GM23338 (cell line): ENCODE measurements at regions not wholly inside any gene's neighbourhood (a gene's known extent, or its start where the extent isn't known, plus 50 kb on each side); places are given as distances from the start of the nearest gene placed in this dataset.
A peak's percentile ranks its signal among the peaks of the same experiment; 100 is the strongest.

Experiments used
- ATAC-seq: fragments of 200-7000 bp; cut with Tn5 transposase; 3 replicates; pipeline ENCODE4 v1.9.1; 2020
- DNase-seq: peaks from one replicate; pipeline ENCODE4 v3.0.0-alpha.2; 2015; ENCODE audit warnings: low spot score
- H2AFZ ChIP-seq: fragments of 200-600 bp; sonication (generic); 2 replicates; pipeline ENCODE4 v1.8.0; 2016; ENCODE audit warnings: antibody characterized with exemption, mild to moderate bottlenecking, moderate library complexity
- H3F3A ChIP-seq: fragments of 200-600 bp; sonication (generic); replicated peaks from 2 replicates; pipeline ENCODE4 v1.8.0; 2017; ENCODE audit warnings: antibody characterized with exemption, mixed run types, low read depth
- H3K27ac ChIP-seq: fragments of 200-600 bp; sonication (generic); 2 replicates; pipeline ENCODE4 v1.6.1; 2016; ENCODE audit warnings: low read depth
- H3K27me3 ChIP-seq: fragments of 200-600 bp; sonication (generic); 2 replicates; pipeline ENCODE4 v1.8.0; 2016; ENCODE audit warnings: mild to moderate bottlenecking, mixed run types, moderate library complexity; ENCODE audit not compliant: insufficient read depth
- H3K36me3 ChIP-seq: fragments of 200-600 bp; sonication (generic); 2 replicates; pipeline ENCODE4 v1.8.0; 2016; ENCODE audit warnings: mild to moderate bottlenecking; ENCODE audit not compliant: insufficient read depth
- H3K4me1 ChIP-seq: fragments of 200-600 bp; sonication (generic); 2 replicates; pipeline ENCODE4 v1.8.0; 2016; ENCODE audit warnings: mild to moderate bottlenecking, moderate library complexity; ENCODE audit not compliant: insufficient read depth
- H3K4me2 ChIP-seq: fragments of 200-600 bp; sonication (generic); 2 replicates; pipeline ENCODE4 v1.7.1; 2017; ENCODE audit warnings: mixed run types
- H3K4me3 ChIP-seq: fragments of 200-600 bp; sonication (generic); 2 replicates; pipeline ENCODE4 v1.6.1; 2016; ENCODE audit warnings: mixed run types
- H3K79me2 ChIP-seq: fragments of 200-600 bp; sonication (generic); replicated peaks from 2 replicates; pipeline ENCODE4 v1.8.0; 2017; ENCODE audit warnings: mild to moderate bottlenecking; ENCODE audit not compliant: insufficient read depth
- H3K9me2 ChIP-seq: fragments of 200-600 bp; sonication (generic); 2 replicates; pipeline ENCODE4 v1.8.0; 2017; ENCODE audit not compliant: insufficient read depth
- H4K20me1 ChIP-seq: fragments of 200-600 bp; sonication (generic); replicated peaks from 2 replicates; pipeline ENCODE4 v1.8.0; 2017; ENCODE audit warnings: mild to moderate bottlenecking; ENCODE audit not compliant: insufficient read depth
- H3K27ac Mint-ChIP-seq: 2 replicates; pipeline ENCODE4 v1.8.0; 2020; ENCODE audit warnings: inconsistent platforms, mild to moderate bottlenecking, moderate library complexity, mixed read lengths
- H3K27me3 Mint-ChIP-seq: 3 replicates; pipeline ENCODE4 v1.8.0; 2022; ENCODE audit warnings: low read depth, mild to moderate bottlenecking, moderate library complexity, mixed read lengths, inconsistent platforms; ENCODE audit not compliant: insufficient read depth, poor library complexity
- H3K36me3 Mint-ChIP-seq: 3 replicates; pipeline ENCODE4 v1.8.0; 2021; ENCODE audit warnings: low read depth, mild to moderate bottlenecking, inconsistent platforms, moderate library complexity, mixed read lengths
- H3K4me1 Mint-ChIP-seq: 3 replicates; pipeline ENCODE4 v1.8.0; 2020; ENCODE audit warnings: mild to moderate bottlenecking, inconsistent platforms, mixed read lengths
- H3K4me3 Mint-ChIP-seq: 3 replicates; pipeline ENCODE4 v1.8.0; 2021; ENCODE audit warnings: moderate library complexity, mild to moderate bottlenecking, inconsistent platforms, mixed read lengths
- H3K9me3 Mint-ChIP-seq: 3 replicates; pipeline ENCODE4 v1.8.0; 2020; ENCODE audit warnings: moderate library complexity, mild to moderate bottlenecking, inconsistent platforms, mixed read lengths
- CREB1 ChIP-seq: fragments of 250-450 bp; sonication (Bioruptor Pico); IDR thresholded peaks from 2 replicates; pipeline ENCODE4 v1.5.0; 2020; ENCODE audit warnings: low read depth, mild to moderate bottlenecking, moderate library complexity
- EZH2 ChIP-seq: fragments of 200-600 bp; sonication (generic); IDR thresholded peaks from one replicate; pipeline ENCODE4 v1.8.0; 2017; ENCODE audit warnings: antibody characterized with exemption, mild to moderate bottlenecking, low read depth; ENCODE audit not compliant: unreplicated experiment
- EZH2phosphoT487 ChIP-seq: fragments of 200-600 bp; sonication (generic); IDR thresholded peaks from one replicate; pipeline ENCODE4 v1.8.1; 2018; ENCODE audit warnings: antibody characterized with exemption; ENCODE audit not compliant: unreplicated experiment
- JUNB ChIP-seq: IDR thresholded peaks from one replicate; pipeline ENCODE4 v1.6.1; 2016; ENCODE audit warnings: antibody characterized with exemption; ENCODE audit not compliant: unreplicated experiment
- NANOG ChIP-seq: IDR thresholded peaks from 2 replicates; pipeline ENCODE4 v1.6.1; 2016; ENCODE audit warnings: antibody characterized with exemption, borderline replicate concordance
- STAT1 ChIP-seq: IDR thresholded peaks from one replicate; pipeline ENCODE4 v1.6.1; 2016; ENCODE audit warnings: antibody characterized with exemption; ENCODE audit not compliant: unreplicated experiment
- ZNF114 ChIP-seq: fragments of 250-450 bp; sonication (Bioruptor Pico); IDR thresholded peaks from 2 replicates; pipeline ENCODE4 v1.5.0; 2020; ENCODE audit warnings: mild to moderate bottlenecking, moderate library complexity
- ZNF331 ChIP-seq: fragments of 250-450 bp; sonication (Bioruptor Pico); IDR thresholded peaks from 2 replicates; pipeline ENCODE4 v1.5.0; 2020; ENCODE audit warnings: low read depth, mild to moderate bottlenecking, moderate library complexity
- TF ChIP-seq, protein P1 (sequence below): IDR thresholded peaks from one replicate; pipeline ENCODE4 v1.6.1; 2018; ENCODE audit warnings: antibody characterized with exemption; ENCODE audit not compliant: unreplicated experiment
- TF ChIP-seq, protein P2 (sequence below): fragments of 250-450 bp; sonication (Bioruptor Pico); IDR thresholded peaks from 2 replicates; pipeline ENCODE4 v1.5.0; 2020; ENCODE audit warnings: mild to moderate bottlenecking, moderate library complexity
- TF ChIP-seq, protein P3 (sequence below): IDR thresholded peaks from 2 replicates; pipeline ENCODE4 v1.6.1; 2016; ENCODE audit warnings: antibody characterized with exemption

DNA sequence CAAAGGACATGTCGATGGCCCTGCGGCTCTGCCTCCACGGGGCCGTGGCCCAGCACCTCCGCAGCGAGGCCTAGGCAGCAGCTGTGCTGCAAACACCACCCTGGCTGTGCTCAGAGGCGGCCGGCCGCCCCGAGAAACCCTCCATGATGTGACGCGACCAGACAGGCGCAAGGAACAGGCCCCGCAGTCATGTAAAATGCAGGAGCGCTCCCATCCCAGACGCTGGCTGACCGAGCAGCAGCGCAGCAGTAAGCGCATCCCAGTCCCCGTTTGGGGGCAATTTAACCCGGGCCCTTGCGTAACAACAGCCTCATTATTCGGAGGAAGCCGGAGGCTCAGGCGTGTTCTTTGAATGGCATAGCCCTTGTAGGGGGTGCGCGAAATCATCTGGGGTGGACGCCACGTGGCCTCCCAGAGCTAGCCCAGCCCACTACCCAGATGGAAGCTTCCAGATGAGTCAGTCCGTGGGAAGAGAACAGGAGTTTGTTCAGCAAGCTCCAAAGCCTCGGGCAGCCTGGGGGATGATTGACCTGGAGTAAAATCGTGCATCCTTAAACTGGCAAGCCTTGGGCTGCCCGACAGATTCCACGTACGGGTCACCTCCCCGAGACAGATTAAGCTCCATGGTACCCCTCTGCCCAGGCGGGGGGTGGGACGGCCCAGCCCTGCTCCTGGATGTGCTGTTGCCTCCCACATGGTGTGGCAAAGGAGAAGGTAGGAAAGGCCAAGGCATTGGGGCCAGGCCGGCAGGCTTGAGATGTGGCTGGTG is 124.0 kb downstream of the HMX1 start (continued):
- TF ChIP-seq, protein P1, sequence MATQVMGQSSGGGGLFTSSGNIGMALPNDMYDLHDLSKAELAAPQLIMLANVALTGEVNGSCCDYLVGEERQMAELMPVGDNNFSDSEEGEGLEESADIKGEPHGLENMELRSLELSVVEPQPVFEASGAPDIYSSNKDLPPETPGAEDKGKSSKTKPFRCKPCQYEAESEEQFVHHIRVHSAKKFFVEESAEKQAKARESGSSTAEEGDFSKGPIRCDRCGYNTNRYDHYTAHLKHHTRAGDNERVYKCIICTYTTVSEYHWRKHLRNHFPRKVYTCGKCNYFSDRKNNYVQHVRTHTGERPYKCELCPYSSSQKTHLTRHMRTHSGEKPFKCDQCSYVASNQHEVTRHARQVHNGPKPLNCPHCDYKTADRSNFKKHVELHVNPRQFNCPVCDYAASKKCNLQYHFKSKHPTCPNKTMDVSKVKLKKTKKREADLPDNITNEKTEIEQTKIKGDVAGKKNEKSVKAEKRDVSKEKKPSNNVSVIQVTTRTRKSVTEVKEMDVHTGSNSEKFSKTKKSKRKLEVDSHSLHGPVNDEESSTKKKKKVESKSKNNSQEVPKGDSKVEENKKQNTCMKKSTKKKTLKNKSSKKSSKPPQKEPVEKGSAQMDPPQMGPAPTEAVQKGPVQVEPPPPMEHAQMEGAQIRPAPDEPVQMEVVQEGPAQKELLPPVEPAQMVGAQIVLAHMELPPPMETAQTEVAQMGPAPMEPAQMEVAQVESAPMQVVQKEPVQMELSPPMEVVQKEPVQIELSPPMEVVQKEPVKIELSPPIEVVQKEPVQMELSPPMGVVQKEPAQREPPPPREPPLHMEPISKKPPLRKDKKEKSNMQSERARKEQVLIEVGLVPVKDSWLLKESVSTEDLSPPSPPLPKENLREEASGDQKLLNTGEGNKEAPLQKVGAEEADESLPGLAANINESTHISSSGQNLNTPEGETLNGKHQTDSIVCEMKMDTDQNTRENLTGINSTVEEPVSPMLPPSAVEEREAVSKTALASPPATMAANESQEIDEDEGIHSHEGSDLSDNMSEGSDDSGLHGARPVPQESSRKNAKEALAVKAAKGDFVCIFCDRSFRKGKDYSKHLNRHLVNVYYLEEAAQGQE, result no peak
- TF ChIP-seq EZH2phosphoT487 (no peak), CREB1 (CRISPR knock-in tag) (no peak)

DNA sequence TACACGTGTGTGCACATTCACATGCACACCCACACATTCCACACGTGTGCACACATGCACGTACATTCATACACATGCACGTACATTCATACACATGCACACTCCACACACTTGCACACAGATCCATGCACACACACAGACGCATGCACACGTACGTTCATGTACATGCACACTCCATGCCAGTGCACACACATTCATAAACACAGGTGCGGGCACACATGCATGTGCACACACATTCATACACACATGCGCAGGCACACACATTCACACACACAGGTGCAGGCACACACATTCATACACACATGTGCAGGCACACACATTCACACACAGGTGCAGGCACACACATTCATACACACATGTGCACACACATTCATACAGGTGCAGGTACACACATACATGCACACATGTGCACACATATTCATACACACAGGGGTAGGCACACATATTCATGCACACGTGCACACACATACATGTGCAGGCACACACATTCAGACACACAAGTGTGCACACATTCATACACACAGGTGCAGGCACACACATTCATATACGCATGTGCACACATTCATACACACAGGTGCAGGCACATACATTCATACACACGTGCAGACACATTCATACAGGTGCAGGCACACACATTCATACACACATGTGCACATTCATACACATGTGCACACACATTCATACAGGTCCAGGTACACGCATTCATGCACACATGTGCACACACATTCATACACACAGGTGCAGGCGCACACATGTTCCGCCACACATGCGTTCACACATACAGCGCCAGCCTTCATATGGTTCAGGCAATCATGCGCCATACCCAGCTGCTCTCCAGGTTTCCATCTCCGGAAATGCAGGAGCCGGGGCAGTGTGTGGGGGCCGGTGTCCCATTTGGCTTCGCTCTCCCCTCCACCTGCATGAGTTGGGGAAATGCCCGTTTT is 124.8 kb downstream of the HMX1 start:
- no peak overlapping the region for H3K4me3 Mint-ChIP-seq
- no peak overlapping the region for H3K4me2 ChIP-seq
- no peak overlapping the region for H3K27ac Mint-ChIP-seq
- H3F3A ChIP-seq, result 0 out of 2 replicates have a peak, but pooled peaks cover 4% of the 10 kb centered on the region
- H3K4me3 ChIP-seq, result no peak overlapping the region
- no peaks in the 10 kb centered on the region for H3K79me2 ChIP-seq
- H3K27me3 Mint-ChIP-seq, result peaks cover 4% of the 10 kb centered on the region
- H3K4me1 Mint-ChIP-seq, result peaks cover 6% of the 10 kb centered on the region
- H4K20me1 ChIP-seq, result no peaks in the 10 kb centered on the region
- peaks cover 3% of the 10 kb centered on the region for H3K9me3 Mint-ChIP-seq
- H3K9me2 ChIP-seq, result no peaks in the 10 kb centered on the region
- peaks cover 3% of the 10 kb centered on the region; the same call in 1 of the 3 replicates for H3K36me3 Mint-ChIP-seq
- peak overlapping the region; percentile 83; the same call in 1 of the 2 replicates for H2AFZ ChIP-seq
- no peaks in the 10 kb centered on the region for H3K4me1 ChIP-seq
- no peak overlapping the region for H3K27ac ChIP-seq
- no peaks in the 10 kb centered on the region for H3K27me3 ChIP-seq
- ATAC-seq, result no peak
- H3K36me3 ChIP-seq, result no peaks in the 10 kb centered on the region
- DNase-seq, result no peak
- TF ChIP-seq, protein P2, sequence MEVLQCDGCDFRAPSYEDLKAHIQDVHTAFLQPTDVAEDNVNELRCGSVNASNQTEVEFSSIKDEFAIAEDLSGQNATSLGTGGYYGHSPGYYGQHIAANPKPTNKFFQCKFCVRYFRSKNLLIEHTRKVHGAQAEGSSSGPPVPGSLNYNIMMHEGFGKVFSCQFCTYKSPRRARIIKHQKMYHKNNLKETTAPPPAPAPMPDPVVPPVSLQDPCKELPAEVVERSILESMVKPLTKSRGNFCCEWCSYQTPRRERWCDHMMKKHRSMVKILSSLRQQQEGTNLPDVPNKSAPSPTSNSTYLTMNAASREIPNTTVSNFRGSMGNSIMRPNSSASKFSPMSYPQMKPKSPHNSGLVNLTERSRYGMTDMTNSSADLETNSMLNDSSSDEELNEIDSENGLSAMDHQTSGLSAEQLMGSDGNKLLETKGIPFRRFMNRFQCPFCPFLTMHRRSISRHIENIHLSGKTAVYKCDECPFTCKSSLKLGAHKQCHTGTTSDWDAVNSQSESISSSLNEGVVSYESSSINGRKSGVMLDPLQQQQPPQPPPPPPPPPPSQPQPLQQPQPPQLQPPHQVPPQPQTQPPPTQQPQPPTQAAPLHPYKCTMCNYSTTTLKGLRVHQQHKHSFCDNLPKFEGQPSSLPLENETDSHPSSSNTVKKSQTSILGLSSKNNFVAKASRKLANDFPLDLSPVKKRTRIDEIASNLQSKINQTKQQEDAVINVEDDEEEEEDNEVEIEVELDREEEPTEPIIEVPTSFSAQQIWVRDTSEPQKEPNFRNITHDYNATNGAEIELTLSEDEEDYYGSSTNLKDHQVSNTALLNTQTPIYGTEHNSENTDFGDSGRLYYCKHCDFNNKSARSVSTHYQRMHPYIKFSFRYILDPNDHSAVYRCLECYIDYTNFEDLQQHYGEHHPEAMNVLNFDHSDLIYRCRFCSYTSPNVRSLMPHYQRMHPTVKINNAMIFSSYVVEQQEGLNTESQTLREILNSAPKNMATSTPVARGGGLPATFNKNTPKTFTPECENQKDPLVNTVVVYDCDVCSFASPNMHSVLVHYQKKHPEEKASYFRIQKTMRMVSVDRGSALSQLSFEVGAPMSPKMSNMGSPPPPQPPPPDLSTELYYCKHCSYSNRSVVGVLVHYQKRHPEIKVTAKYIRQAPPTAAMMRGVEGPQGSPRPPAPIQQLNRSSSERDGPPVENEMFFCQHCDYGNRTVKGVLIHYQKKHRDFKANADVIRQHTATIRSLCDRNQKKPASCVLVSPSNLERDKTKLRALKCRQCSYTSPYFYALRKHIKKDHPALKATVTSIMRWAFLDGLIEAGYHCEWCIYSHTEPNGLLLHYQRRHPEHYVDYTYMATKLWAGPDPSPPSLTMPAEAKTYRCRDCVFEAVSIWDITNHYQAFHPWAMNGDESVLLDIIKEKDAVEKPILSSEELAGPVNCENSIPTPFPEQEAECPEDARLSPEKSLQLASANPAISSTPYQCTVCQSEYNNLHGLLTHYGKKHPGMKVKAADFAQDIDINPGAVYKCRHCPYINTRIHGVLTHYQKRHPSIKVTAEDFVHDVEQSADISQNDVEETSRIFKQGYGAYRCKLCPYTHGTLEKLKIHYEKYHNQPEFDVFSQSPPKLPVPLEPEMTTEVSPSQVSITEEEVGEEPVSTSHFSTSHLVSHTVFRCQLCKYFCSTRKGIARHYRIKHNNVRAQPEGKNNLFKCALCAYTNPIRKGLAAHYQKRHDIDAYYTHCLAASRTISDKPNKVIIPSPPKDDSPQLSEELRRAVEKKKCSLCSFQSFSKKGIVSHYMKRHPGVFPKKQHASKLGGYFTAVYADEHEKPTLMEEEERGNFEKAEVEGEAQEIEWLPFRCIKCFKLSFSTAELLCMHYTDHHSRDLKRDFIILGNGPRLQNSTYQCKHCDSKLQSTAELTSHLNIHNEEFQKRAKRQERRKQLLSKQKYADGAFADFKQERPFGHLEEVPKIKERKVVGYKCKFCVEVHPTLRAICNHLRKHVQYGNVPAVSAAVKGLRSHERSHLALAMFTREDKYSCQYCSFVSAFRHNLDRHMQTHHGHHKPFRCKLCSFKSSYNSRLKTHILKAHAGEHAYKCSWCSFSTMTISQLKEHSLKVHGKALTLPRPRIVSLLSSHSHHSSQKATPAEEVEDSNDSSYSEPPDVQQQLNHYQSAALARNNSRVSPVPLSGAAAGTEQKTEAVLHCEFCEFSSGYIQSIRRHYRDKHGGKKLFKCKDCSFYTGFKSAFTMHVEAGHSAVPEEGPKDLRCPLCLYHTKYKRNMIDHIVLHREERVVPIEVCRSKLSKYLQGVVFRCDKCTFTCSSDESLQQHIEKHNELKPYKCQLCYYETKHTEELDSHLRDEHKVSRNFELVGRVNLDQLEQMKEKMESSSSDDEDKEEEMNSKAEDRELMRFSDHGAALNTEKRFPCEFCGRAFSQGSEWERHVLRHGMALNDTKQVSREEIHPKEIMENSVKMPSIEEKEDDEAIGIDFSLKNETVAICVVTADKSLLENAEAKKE (CRISPR knock-in tag), result no peak
- TF ChIP-seq JUNB (no peak), CREB1 (CRISPR knock-in tag) (no peak), NANOG (no peak), EZH2 (no peak), ZNF331 (CRISPR knock-in tag) (no peak), EZH2phosphoT487 (no peak), STAT1 (no peak), ZNF114 (CRISPR knock-in tag) (no peak)
- TF ChIP-seq, protein P3, sequence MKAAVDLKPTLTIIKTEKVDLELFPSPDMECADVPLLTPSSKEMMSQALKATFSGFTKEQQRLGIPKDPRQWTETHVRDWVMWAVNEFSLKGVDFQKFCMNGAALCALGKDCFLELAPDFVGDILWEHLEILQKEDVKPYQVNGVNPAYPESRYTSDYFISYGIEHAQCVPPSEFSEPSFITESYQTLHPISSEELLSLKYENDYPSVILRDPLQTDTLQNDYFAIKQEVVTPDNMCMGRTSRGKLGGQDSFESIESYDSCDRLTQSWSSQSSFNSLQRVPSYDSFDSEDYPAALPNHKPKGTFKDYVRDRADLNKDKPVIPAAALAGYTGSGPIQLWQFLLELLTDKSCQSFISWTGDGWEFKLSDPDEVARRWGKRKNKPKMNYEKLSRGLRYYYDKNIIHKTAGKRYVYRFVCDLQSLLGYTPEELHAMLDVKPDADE, result no peak
